Esophagus muscularis mucosa (tissue), 4 donors: ENCODE measurements at regions not wholly inside any gene's neighbourhood (a gene's known extent, or its start where the extent isn't known, plus 50 kb on each side); places are given as distances from the start of the nearest gene placed in this dataset.

Experiments used
- DNase-seq: peaks from one replicate; pipeline ENCODE4 v3.0.0-alpha.2; 2017; ENCODE audit errors: extremely low spot score
- H3K27ac ChIP-seq, 4 donors: fragments of 200-600 bp; sonication (generic); replicated peaks in 1 of 4; 1 replicate in 3 of 4; 2 replicates in 1 of 4; pipeline ENCODE4 v1.5.1; 2016 to 2019; ENCODE audit warnings: mild to moderate bottlenecking in 1 of 4
- H3K27me3 ChIP-seq, 4 donors: fragments of 200-600 bp; sonication (generic); one replicate each; pipeline versions ENCODE4 v1.5.1 to v1.6.0; 2016 to 2019
- H3K36me3 ChIP-seq, 4 donors: fragments of 200-600 bp; sonication (generic); one replicate each; pipeline ENCODE4 v1.5.1; 2016 to 2019
- H3K4me1 ChIP-seq, 4 donors: fragments of 200-600 bp; sonication (generic); one replicate each; pipeline ENCODE4 v1.5.1; 2016 to 2019
- H3K4me3 ChIP-seq, 4 donors: fragments of 200-600 bp; sonication (generic); 1 replicate in 2 of 4; 2 replicates in 2 of 4; pipeline ENCODE4 v1.5.1; 2016 to 2019; ENCODE audit warnings: mild to moderate bottlenecking in 4 of 4, moderate library complexity in 1 of 4
- H3K9me3 ChIP-seq, 4 donors: fragments of 200-600 bp; sonication (generic); 1 replicate in 3 of 4; 2 replicates in 1 of 4; pipeline ENCODE4 v1.5.1; 2016 to 2019
- CTCF ChIP-seq, 3 experiments: fragments of 200-600 bp in 2 of 3; fragments of 450-650 bp in 1 of 3; sonication (generic) in 2 of 3; IDR thresholded peaks; one replicate each; pipeline ENCODE4 v1.5.1; 2017 to 2019; ENCODE audit warnings: antibody characterized with exemption in 3 of 3, mild to moderate bottlenecking in 2 of 3, moderate library complexity in 1 of 3
- EP300 ChIP-seq: sonication (generic); formaldehyde crosslinking; IDR thresholded peaks from one replicate; pipeline ENCODE4 v1.6.1; 2017; ENCODE audit warnings: antibody characterized with exemption
- POLR2A ChIP-seq: fragments of 450-650 bp; IDR thresholded peaks from one replicate; pipeline ENCODE4 v1.6.1; 2017; ENCODE audit warnings: antibody characterized with exemption, moderate library complexity, mild to moderate bottlenecking, low read depth
- POLR2AphosphoS5 ChIP-seq, 2 donors: sonication (generic); formaldehyde crosslinking; IDR thresholded peaks; one replicate each; pipeline ENCODE4 v1.6.1; 2017; ENCODE audit warnings: antibody characterized with exemption in 2 of 2
- WGBS: methylation state at CpG from one replicate; pipeline ENCODE4 v1.1.5; 2018; 5-methylcytosine and 5-hydroxymethylcytosine counted together
- intact Hi-C: fragments of 100-400 bp; cut with DNase I; formaldehyde crosslinking; loops from one replicate; pipeline ENCODE4 v1.15.1; 2023

- Histone ChIP-seq H3K27ac (no peak overlapping the region), H3K9me3 (no peaks in the 10 kb centered on the region), H3K4me1 (peaks cover 0 to 13% (median 9%) of the 10 kb centered on the region in 4 donors), H3K27me3 (peaks cover 0 to 21% (median 0%) of the 10 kb centered on the region in 4 donors), H3K36me3 (no peaks in the 10 kb centered on the region), H3K4me3 (no peak overlapping the region)
- DNase-seq, result no peak
- 81% methylated on average over 18 of the region's 20 CpGs for WGBS
- intact Hi-C loops, result no loop called here
- no peak for TF ChIP-seq EP300
- no peak for TF ChIP-seq CTCF (IDR thresholded peaks at IDR 0.05)
- TF ChIP-seq POLR2A, result no peak
- TF ChIP-seq POLR2AphosphoS5 (IDR thresholded peaks at IDR 0.05), result no peak
Observed at GRCh38 chr21:41605178-41605933, 97.4 kb upstream of the TMPRSS2 start.

GRCh38 chr21:41604583-41605041 lies 96.7 kb upstream of the TMPRSS2 start:
- WGBS, result 78% methylated on average over 12 of the region's 12 CpGs
- peaks cover 0 to 16% (median 0%) of the 10 kb centered on the region in 4 donors for H3K27me3 ChIP-seq
- H3K9me3 ChIP-seq, result no peaks in the 10 kb centered on the region
- peaks cover 0 to 13% (median 9%) of the 10 kb centered on the region in 4 donors for H3K4me1 ChIP-seq
- no peaks in the 10 kb centered on the region for H3K36me3 ChIP-seq
- TF ChIP-seq POLR2A (no peak), CTCF (IDR thresholded peaks at IDR 0.05) (no peak), EP300 (no peak), POLR2AphosphoS5 (IDR thresholded peaks at IDR 0.05) (no peak)
- no peak for DNase-seq
- no peak overlapping the region for H3K4me3 ChIP-seq
- no peak overlapping the region for H3K27ac ChIP-seq
- intact Hi-C loops, result no loop called here

- no peak for DNase-seq
- intact Hi-C loops, result no loop called here
- WGBS, result 69% methylated on average over 8 of the region's 8 CpGs
Observed at GRCh38 chr21:41603476-41603875, 95.5 kb upstream of the TMPRSS2 start.

GRCh38 chr21:41602531-41602930 lies 94.6 kb upstream of the TMPRSS2 start:
- no peak for DNase-seq
- intact Hi-C loops, result no loop called here

More at GRCh38 chr21:41603476-41603875, 95.5 kb upstream of the TMPRSS2 start:
- no peaks in the 10 kb centered on the region for H3K36me3 ChIP-seq
- no peak for TF ChIP-seq POLR2A
- no peak for TF ChIP-seq EP300
- no peak for TF ChIP-seq CTCF (IDR thresholded peaks at IDR 0.05)
- TF ChIP-seq POLR2AphosphoS5 (IDR thresholded peaks at IDR 0.05), result no peak
- no peak overlapping the region for H3K4me3 ChIP-seq
- peaks cover 0 to 6% (median 0%) of the 10 kb centered on the region in 4 donors for H3K27me3 ChIP-seq
- no peak overlapping the region for H3K27ac ChIP-seq
- no peaks in the 10 kb centered on the region for H3K9me3 ChIP-seq
- H3K4me1 ChIP-seq, result peaks cover 0 to 13% (median 9%) of the 10 kb centered on the region in 4 donors

More at GRCh38 chr21:41602531-41602930, 94.6 kb upstream of the TMPRSS2 start:
- Histone ChIP-seq H3K27me3 (peaks cover 0 to 6% (median 0%) of the 10 kb centered on the region in 4 donors), H3K4me1 (peaks cover 0 to 13% (median 9%) of the 10 kb centered on the region in 4 donors), H3K36me3 (no peaks in the 10 kb centered on the region), H3K9me3 (no peaks in the 10 kb centered on the region), H3K27ac (no peak overlapping the region), H3K4me3 (no peak overlapping the region)
- TF ChIP-seq CTCF (IDR thresholded peaks at IDR 0.05) (no peak), POLR2A (no peak), EP300 (no peak), POLR2AphosphoS5 (IDR thresholded peaks at IDR 0.05) (no peak)
- 67% methylated on average over 14 of the region's 14 CpGs for WGBS
